NCI-H82 treated with DMSO at 0.1 percent for 48 hours (cell line): ENCODE measurements at regions not wholly inside any gene's neighbourhood (a gene's known extent, or its start where the extent isn't known, plus 50 kb on each side); places are given as distances from the start of the nearest gene placed in this dataset.
A peak's percentile ranks its signal among the peaks of the same experiment; 100 is the strongest.
"Not testable (repeated sequence)": the region's sequence is repeated elsewhere in the genome, so short reads cannot be mapped to it uniquely, and the experiment has no call there.

Experiments used
- DNase-seq: peaks from one replicate; lab custom pipeline; 2025; ENCODE audit not compliant: unreplicated experiment; lab: John Stamatoyannopoulos, UW

GRCh38 chr5:125865166-125865815 is 557.9 kb upstream of the GRAMD2B start:
- peak; percentile 27 for DNase-seq

GRCh38 chr5:125868036-125868435 is 555.2 kb upstream of the GRAMD2B start:
- no peak for DNase-seq

GRCh38 chr5:125870256-125870655 is 553.0 kb upstream of the GRAMD2B start:
- peak; percentile 85 for DNase-seq

- DNase-seq: no peak
Observed at GRCh38 chr5:125874057-125874456, 549.2 kb upstream of the GRAMD2B start.

GRCh38 chr5:125874717-125875116 is 548.5 kb upstream of the GRAMD2B start:
- DNase-seq: no peak

- no peak for DNase-seq
Observed at GRCh38 chr5:125877248-125877647, 546.0 kb upstream of the GRAMD2B start.

- DNase-seq: no peak
Observed at GRCh38 chr5:125882061-125882460, 541.1 kb upstream of the GRAMD2B start.

GRCh38 chr5:125883223-125883622 is 540.0 kb upstream of the GRAMD2B start:
- no peak for DNase-seq

GRCh38 chr5:125888358-125888757 is 534.9 kb upstream of the GRAMD2B start:
- DNase-seq: no peak

GRCh38 chr5:125890511-125890931 is 532.7 kb upstream of the GRAMD2B start:
- no peak for DNase-seq

GRCh38 chr5:125891061-125891725 is 532.0 kb upstream of the GRAMD2B start:
- DNase-seq: no peak

GRCh38 chr5:125894383-125894782 is 528.8 kb upstream of the GRAMD2B start:
- DNase-seq: no peak

- no peak for DNase-seq
Observed at GRCh38 chr5:125896368-125896767, 526.8 kb upstream of the GRAMD2B start.

GRCh38 chr5:125897089-125897488 is 526.1 kb upstream of the GRAMD2B start:
- DNase-seq: no peak

GRCh38 chr5:125898851-125899405 is 524.3 kb upstream of the GRAMD2B start:
- no peak for DNase-seq

- DNase-seq: no peak
Observed at GRCh38 chr5:125912028-125912427, 511.2 kb upstream of the GRAMD2B start.

GRCh38 chr5:125913200-125913599 is 510.0 kb upstream of the GRAMD2B start:
- no peak for DNase-seq

GRCh38 chr5:125914471-125914870 is 508.7 kb upstream of the GRAMD2B start:
- no peak for DNase-seq

- not testable (repeated sequence) for DNase-seq
Observed at GRCh38 chr5:125923958-125924357, 499.3 kb upstream of the GRAMD2B start.

GRCh38 chr5:125926172-125926571 is 497.0 kb upstream of the GRAMD2B start:
- no peak for DNase-seq

GRCh38 chr5:125928663-125929062 is 494.5 kb upstream of the GRAMD2B start:
- no peak for DNase-seq

GRCh38 chr5:125950012-125950615 is 473.1 kb upstream of the GRAMD2B start:
- no peak for DNase-seq
